OCI-LY3 (cell line): ENCODE measurements at regions not wholly inside any gene's neighbourhood (a gene's known extent, or its start where the extent isn't known, plus 50 kb on each side); places are given as distances from the start of the nearest gene placed in this dataset.

Source experiments
- EZH2phosphoT487 ChIP-seq: fragments of 200-600 bp; shearing (Covaris generic); IDR thresholded peaks from 2 replicates; pipeline ENCODE4 v1.6.1; 2018; ENCODE audit warnings: antibody characterized with exemption, mixed run types, low read depth
- TF ChIP-seq, protein P1 (sequence below): fragments of 200-600, 300-600 bp; sonication (generic); IDR thresholded peaks from 2 replicates; pipeline ENCODE4 v1.5.1; 2014; ENCODE audit warnings: antibody characterized with exemption, low read length, low read depth

DNA sequence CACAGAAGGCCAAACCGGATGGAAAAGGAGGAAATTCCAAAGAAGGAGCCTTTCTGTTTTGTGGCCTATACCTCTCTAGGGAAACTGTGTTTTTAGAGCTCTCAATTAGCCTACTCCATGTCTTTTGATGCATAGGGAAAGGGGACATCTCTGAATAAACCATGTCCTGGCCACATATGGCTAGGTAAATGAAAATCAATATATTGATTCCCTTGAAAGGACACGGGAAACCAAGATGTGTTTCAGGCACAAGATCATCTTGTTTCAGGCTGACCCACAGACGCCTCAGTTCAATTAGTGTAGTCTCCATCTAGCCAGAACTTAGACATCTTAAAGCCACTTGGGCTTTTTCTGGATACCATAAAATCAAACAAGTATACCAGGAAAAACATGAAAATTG is 363.1 kb downstream of the ENC1 start:
- TF ChIP-seq, protein P1, sequence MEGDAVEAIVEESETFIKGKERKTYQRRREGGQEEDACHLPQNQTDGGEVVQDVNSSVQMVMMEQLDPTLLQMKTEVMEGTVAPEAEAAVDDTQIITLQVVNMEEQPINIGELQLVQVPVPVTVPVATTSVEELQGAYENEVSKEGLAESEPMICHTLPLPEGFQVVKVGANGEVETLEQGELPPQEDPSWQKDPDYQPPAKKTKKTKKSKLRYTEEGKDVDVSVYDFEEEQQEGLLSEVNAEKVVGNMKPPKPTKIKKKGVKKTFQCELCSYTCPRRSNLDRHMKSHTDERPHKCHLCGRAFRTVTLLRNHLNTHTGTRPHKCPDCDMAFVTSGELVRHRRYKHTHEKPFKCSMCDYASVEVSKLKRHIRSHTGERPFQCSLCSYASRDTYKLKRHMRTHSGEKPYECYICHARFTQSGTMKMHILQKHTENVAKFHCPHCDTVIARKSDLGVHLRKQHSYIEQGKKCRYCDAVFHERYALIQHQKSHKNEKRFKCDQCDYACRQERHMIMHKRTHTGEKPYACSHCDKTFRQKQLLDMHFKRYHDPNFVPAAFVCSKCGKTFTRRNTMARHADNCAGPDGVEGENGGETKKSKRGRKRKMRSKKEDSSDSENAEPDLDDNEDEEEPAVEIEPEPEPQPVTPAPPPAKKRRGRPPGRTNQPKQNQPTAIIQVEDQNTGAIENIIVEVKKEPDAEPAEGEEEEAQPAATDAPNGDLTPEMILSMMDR = no peak
- no peak for TF ChIP-seq EZH2phosphoT487
